NCI-H524 (cell line): ENCODE measurements at regions not wholly inside any gene's neighbourhood (a gene's known extent, or its start where the extent isn't known, plus 50 kb on each side); places are given as distances from the start of the nearest gene placed in this dataset.
A peak's percentile ranks its signal among the peaks of the same experiment; 100 is the strongest.

ENCODE experiments used
- DNase-seq, 2 experiments: peaks; one replicate each; lab custom pipeline; 2025; lab: John Stamatoyannopoulos, UW

GRCh38 chr2:107312240-107312639 lies 426.3 kb upstream of the ST6GAL2 start:
- DNase-seq, result no peak

GRCh38 chr2:107313316-107313715 lies 427.3 kb upstream of the ST6GAL2 start:
- DNase-seq, result no peak

- DNase-seq, result no peak
These were observed 434.9 kb upstream of the ST6GAL2 start for GRCh38 chr2:107320881-107321280.

GRCh38 chr2:107322416-107322815 lies 436.4 kb upstream of the ST6GAL2 start:
- DNase-seq, result no peak

DNA sequence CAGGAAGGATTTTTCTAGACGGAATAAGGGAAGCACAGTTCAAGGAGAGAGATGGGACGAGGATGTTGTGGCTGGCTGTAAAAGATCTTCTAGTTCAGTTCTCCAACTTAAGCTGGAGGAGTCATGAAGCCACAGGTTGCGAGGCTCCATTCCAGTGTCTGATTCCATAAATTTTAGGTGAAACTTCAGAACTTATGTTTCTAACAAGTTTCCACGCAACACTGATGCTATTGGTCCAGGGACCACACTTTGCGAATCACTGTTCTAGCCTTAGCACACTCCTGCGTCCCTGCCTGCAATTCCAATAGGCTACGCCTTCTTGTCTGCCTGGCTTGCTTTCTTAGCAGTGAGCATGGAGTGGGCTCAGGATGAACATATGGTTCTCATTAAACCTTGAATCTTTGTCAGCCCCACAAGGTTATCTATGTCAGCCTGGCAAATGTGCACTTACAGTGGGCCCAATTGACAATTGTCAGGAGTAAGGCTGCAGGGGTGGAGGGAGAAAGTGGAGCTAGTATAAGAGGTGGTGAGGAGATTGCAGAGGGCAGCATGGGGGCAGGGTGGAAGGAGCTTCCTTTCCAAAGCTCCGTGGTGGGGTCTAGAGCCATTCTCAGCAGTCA lies 438.1 kb upstream of the ST6GAL2 start:
- DNase-seq, result peak in 1 of 2 experiments; percentile 59

DNA sequence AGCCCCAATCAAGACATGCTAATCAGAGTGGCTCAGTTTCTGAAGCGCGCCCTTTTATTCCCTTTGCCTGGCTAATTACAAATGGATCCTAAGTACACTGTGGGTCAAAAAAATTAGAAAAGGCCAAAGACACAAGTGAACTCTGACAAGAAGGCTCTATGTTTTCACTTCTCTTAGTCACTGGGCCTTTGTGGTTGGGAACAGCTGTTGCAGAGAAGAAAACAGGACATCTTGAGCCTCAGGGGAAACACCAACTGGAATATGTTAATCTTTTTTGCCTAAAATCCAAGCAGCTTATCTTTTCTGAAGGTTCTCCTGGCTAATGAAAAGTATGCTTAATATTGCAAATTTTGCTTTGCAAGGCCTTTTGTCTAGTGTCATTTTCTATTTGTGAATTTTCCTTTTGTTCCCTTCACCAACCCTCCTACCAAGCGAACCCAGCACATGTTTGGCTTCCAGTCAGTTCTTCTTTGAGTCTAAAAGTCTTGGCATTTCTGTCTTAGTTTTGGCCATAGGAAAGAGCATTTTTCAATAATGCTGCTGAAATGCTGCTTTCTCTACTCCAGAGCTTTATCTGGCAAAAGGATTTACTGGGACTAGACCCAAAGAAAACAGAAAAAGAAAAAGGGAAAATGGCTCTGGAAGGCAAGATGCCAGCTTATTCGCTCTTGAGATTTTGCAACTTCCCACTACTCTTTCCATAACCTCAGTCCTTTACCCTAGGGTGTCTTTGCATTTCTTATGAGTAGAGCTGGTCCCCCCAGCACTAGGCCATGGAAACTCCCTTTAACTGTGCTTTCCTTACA lies 440.2 kb upstream of the ST6GAL2 start:
- DNase-seq, result peak in 1 of 2 experiments; percentile 61

DNA sequence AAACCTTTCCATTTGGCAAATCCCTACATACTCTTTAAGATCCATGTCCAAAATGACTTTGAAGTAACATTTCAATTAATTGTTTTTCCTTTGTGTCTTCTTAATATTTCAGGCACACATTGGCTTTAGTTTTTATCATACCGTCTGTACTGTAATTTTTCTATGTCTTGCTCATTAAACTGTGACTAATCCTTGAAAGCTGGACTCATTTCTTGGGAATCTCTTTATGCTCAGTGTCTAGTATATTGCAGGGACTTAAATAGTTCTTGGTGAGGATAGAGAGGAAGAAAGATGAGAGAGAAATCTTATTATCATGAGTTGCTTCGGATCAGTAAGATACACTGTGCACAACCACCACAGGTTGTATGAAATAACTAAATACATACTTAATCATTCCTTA lies 448.3 kb upstream of the ST6GAL2 start:
- peak in 1 of 2 experiments; percentile 54 for DNase-seq

DNA sequence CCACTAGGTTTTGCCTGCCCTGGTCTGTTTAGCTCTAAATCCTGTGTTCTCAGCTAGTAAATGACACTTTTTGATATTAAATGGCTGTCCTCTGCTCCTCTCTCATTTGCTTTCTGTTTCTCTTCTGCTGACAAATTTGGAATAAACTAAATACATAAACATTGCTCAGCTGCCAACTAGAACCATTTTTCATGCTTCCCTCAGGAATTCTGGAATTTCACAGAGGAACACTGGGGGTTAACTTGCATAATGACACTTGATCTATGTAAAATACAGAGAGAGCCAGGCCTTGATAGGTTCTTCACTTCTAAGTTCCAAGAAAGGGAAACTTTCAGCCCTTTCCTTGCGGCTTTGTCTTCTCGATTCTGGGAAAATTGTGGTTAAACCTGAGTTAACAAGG lies 450.6 kb upstream of the ST6GAL2 start:
- DNase-seq, result no peak

DNA sequence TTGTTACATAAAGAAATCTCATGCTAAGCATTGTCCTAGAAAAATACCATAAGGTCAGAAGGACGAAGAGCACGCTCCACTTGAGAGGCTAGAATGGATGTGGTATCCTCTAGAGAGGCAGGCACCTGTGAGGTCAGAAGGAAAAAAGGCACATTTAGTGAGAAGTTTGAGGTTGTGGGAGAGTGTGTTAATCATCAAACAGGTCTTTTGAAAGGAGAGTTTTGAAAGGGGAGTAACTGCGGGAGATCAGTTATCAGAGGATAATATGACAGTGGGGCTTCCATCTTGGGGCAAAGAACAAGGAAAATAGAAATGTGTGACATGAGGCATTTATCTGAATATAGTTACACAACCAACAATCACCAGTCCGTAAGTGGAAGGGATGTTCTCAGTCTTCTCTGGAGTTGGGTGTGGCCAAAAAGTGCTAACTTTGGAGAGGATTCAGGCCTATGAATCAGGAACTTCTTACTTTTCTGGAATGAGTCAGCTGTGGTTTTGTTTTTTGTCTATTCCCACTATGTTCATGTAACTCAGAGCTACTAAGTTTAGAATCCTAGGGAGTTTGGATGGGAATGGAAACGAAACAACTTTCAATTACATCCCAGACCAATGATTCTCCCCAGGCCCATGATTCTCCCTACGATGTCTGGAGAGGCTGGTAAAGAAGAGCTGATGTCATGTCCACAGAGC lies 451.4 kb upstream of the ST6GAL2 start:
- DNase-seq, result no peak

GRCh38 chr2:107338059-107338458 lies 452.1 kb upstream of the ST6GAL2 start:
- no peak for DNase-seq

GRCh38 chr2:107338571-107338970 lies 452.6 kb upstream of the ST6GAL2 start:
- DNase-seq, result no peak

DNA sequence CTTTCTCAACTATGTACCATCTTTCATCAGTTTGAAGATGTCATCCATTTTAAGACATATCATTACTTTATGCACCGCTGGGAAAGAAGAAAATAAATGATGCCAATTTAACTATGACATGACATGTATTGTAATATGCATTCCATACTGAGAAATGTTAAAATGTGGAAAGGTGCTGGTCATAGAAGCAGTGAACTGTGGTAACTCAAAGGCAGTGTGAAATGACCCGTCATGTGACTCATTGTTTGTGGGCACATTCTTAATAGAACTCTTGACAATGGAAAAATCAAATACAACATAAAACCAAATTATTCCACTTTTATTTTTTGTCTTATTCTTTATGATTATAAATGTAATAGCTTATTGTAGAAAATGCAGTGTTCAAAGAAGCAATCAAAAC lies 455.0 kb upstream of the ST6GAL2 start:
- no peak for DNase-seq

GRCh38 chr2:107349329-107349728 lies 463.4 kb upstream of the ST6GAL2 start:
- DNase-seq, result no peak

- DNase-seq, result no peak
These were observed 468.2 kb upstream of the ST6GAL2 start for GRCh38 chr2:107354175-107354574.

DNA sequence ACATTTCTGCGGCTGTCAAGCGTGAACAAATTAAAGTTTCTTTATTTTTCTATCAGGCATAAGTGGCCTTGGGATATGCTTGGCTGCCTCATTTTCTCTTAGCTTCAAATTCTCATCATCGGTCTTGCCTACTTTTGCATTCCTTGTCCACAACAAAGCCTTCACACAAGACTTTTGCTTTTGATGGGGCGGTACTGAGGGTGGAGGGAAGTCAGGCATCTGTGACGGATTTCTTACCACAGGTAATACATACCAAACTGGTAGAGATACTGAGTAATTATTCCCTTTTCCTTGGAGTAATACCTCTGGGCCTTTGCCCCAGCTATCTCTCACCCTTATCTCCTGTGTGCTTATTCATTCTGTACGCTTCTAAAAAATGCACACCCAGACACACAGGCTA lies 468.3 kb upstream of the RGPD4 start:
- no peak for DNase-seq

GRCh38 chr2:107359021-107359420 lies 467.7 kb upstream of the RGPD4 start:
- DNase-seq, result no peak

DNA sequence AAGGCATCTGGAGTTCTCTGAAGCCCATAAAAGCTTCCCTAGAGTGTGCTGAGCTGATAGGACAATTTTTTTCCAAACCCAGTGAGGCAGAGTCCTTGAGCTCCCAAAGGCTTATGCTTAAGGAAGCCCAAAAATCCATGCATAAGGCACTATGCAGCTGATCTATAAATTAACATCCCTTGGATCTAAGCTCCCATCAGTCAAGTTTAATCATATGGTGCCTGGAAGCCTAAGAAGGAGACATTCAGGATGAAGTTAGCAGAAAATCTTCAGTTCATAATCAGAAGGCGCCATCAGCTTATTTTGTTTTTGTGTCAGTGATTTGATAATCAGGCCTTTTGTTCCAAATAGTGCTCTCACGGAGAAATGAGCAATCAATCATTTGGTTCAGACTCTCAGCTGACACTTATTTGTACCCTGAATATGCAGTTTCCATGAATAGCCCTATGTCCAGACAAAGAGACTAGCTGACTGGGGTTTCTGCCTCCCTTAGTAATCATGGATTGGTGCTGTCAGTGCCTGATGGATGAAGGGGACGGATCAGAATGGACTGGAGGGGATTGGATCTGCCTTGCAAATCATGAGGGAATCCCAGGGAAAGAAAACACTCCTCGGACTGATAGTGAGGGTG lies 464.8 kb upstream of the RGPD4 start:
- peak in 1 of 2 experiments; percentile 7 for DNase-seq

- DNase-seq, result no peak
These were observed 463.7 kb upstream of the RGPD4 start for GRCh38 chr2:107362993-107363392.

DNA sequence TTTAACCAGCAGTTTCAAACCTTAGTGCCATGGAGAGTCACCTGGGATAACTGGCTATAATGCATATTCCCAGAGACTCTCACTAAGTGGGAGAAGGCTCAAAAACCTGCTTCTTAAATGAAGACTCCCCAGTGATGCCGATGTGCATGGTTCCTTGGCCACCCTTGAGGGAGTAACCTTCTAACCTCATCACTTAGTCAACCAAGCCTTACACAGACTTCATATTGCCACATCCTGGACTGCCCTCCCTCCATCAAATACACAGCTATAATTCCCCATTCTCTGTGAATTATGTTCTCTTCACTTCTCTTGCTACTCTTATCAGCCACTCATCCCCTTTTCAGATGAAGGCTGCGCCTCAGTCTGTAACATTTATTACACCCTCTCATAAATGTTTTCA lies 462.9 kb upstream of the RGPD4 start:
- no peak for DNase-seq

- DNase-seq, result no peak
These were observed 462.2 kb upstream of the RGPD4 start for GRCh38 chr2:107364361-107364950.

- no peak for DNase-seq
These were observed 452.4 kb upstream of the RGPD4 start for GRCh38 chr2:107374249-107374648.

DNA sequence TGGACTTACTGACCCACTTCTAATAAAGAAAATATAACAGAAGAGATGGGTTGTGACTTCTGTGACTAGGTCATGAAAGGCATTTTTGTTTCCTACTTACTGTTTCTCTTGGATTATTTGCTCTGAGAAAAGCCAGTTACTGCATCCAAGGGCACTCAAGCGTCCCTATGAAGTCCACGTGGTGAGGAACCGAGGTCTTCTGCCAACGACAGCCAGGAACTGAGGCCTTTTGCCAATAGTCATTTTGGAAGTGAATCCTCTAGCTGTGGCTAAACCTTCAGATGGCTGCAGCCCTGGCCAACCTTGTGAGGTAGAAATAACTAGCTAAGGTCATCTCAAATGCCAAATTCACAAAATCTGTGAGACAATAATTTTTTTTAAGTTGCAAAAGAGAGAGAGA lies 449.8 kb upstream of the RGPD4 start:
- DNase-seq, result no peak
